GM12892 (cell line): ENCODE measurements at regions not wholly inside any gene's neighbourhood (a gene's known extent, or its start where the extent isn't known, plus 50 kb on each side); places are given as distances from the start of the nearest gene placed in this dataset.

Experiments used
- POLR2A ChIP-seq: IDR thresholded peaks from 2 replicates; pipeline ENCODE4 v1.6.1; 2011; ENCODE audit warnings: low read depth, low read length, control low read depth
- POLR2AphosphoS5 ChIP-seq: IDR thresholded peaks from 2 replicates; pipeline ENCODE4 v1.6.1; 2011; ENCODE audit warnings: low read depth, low read length, control low read depth

GRCh38 chr2:234588054-234588430 is 91.2 kb upstream of the ARL4C start:
- TF ChIP-seq POLR2A: no peak
- TF ChIP-seq POLR2AphosphoS5: no peak
